ENCODE measurements at regions not wholly inside any gene's neighbourhood (a gene's known extent, or its start where the extent isn't known, plus 50 kb on each side); places are given as distances from the start of the nearest gene placed in this dataset.

DNA sequence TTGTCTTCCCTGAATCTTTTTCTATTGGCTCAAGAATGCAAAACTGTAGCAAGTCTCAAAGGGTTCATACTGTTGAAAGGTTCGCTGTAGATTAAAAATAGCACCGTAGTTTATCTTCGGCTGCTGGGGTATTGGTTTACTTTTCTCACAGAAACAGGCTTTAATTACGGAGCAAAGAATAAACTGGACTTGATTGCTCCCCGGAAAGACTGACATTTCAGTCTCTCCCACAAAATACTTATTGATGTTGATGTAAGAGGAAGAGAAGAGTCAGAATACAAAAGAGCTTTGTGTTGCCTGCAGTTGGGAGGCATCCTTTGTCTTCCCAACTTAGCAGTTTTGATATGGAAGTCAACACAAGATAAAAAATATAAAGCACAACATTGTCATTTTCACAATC, 183.9 kb upstream of the DMAC1 start:
- Histone ChIP-seq H3K27ac (ENCODE audit: low read depth in 1 of 3, low read length in 2 of 3) (no peak overlapping the region), H3K9me3 (ENCODE audit: control insufficient read depth in 2 of 2, insufficient read depth in 1 of 2, low read depth in 1 of 2, low read length in 1 of 2) (no peaks in the 10 kb centered on the region), H3K36me3 (ENCODE audit: control insufficient read depth in 3 of 3, insufficient read depth in 2 of 3, low read depth in 1 of 3, low read length in 3 of 3) (no peaks in the 10 kb centered on the region), H3K27me3 (ENCODE audit: control insufficient read depth in 3 of 3, insufficient read depth in 3 of 3, low read length in 3 of 3) (no peaks in the 10 kb centered on the region), H3K4me3 (ENCODE audit: low read depth in 1 of 3, low read length in 3 of 3) (no peak overlapping the region), H3K4me1 (ENCODE audit: control insufficient read depth in 3 of 3, insufficient read depth in 2 of 3, low read depth in 1 of 3, low read length in 2 of 3) (no peaks in the 10 kb centered on the region)
- FAIRE-seq (no peak), DNase-seq (no peak)
- 11 to 43% (median 37%) methylated on average over 5 of the region's 5 CpGs for WGBS, 3 donors

DNA sequence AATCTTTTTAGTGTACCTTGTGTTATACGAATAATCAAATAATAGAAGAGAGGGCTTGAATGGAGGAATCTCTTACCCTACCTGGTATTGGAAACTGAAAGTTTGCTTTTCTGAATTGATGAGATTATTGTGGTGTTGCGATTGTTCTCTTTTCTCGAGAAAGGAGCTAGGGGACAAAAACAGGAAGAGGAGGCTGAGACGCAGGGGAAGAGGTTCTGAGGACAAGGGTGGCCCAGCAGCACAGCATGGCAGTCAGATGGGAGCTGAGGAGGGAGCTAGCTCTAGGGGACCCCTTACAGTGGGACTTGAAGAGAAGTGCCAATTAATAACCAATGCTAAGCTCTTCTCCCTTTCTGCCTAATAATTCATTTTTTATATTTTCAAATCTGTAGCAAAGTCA, 183.3 kb upstream of the DMAC1 start:
- H3K9me3 ChIP-seq (ENCODE audit: control insufficient read depth in 2 of 2, insufficient read depth in 1 of 2, low read depth in 1 of 2, low read length in 1 of 2), result no peaks in the 10 kb centered on the region
- H3K27me3 ChIP-seq (ENCODE audit: control insufficient read depth in 3 of 3, insufficient read depth in 3 of 3, low read length in 3 of 3), result no peaks in the 10 kb centered on the region
- 51 to 74% (median 69%) methylated on average over 4 of the region's 4 CpGs for WGBS, 3 donors
- DNase-seq, result no peak
- no peak overlapping the region for H3K27ac ChIP-seq (ENCODE audit: low read depth in 1 of 3, low read length in 2 of 3)
- no peaks in the 10 kb centered on the region for H3K4me1 ChIP-seq (ENCODE audit: control insufficient read depth in 3 of 3, insufficient read depth in 2 of 3, low read depth in 1 of 3, low read length in 2 of 3)
- no peaks in the 10 kb centered on the region for H3K36me3 ChIP-seq (ENCODE audit: control insufficient read depth in 3 of 3, insufficient read depth in 2 of 3, low read depth in 1 of 3, low read length in 3 of 3)
- FAIRE-seq, result no peak
- no peak overlapping the region for H3K4me3 ChIP-seq (ENCODE audit: low read depth in 1 of 3, low read length in 3 of 3)

DNA sequence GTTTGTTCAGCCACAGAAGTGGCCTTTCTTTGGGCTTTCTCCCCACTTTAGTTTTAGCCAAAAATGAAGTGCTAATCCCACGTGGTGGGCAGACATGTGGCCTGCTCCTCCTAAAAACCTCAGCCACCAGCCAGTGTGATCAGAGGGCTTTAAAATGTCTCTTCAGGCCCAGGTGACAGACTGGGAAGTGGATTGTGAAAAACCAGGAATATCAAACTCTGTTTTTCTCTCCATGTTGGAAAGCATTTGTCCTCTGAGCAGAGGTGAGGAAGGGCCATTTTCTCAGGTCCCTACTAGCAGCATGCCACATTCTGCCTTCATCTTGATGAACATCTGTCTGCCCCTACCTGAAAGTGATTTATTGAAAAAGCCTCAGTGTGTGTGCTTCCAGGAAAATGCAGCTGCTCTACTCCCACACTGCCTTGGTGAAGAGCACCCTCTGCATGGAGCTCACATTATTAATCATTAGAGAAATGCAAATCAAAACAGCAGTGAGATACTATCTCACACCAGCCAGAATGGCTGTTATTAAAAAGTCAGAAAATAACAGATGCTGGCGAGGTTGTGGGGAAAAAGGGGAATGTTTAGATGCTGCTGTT, 181.2 kb upstream of the DMAC1 start:
- FAIRE-seq (no peak), DNase-seq (no peak)
- no peaks in the 10 kb centered on the region for H3K9me3 ChIP-seq (ENCODE audit: control insufficient read depth in 2 of 2, insufficient read depth in 1 of 2, low read depth in 1 of 2, low read length in 1 of 2)
- H3K27ac ChIP-seq (ENCODE audit: low read depth in 1 of 3, low read length in 2 of 3), result no peak overlapping the region
- H3K27me3 ChIP-seq (ENCODE audit: control insufficient read depth in 3 of 3, insufficient read depth in 3 of 3, low read length in 3 of 3), result no peaks in the 10 kb centered on the region
- 75 to 84% (median 83%) methylated on average over 2 of the region's 2 CpGs for WGBS, 3 donors
- no peaks in the 10 kb centered on the region for H3K36me3 ChIP-seq (ENCODE audit: control insufficient read depth in 3 of 3, insufficient read depth in 2 of 3, low read depth in 1 of 3, low read length in 3 of 3)
- no peak overlapping the region for H3K4me3 ChIP-seq (ENCODE audit: low read depth in 1 of 3, low read length in 3 of 3)
- H3K4me1 ChIP-seq (ENCODE audit: control insufficient read depth in 3 of 3, insufficient read depth in 2 of 3, low read depth in 1 of 3, low read length in 2 of 3), result no peaks in the 10 kb centered on the region

DNA sequence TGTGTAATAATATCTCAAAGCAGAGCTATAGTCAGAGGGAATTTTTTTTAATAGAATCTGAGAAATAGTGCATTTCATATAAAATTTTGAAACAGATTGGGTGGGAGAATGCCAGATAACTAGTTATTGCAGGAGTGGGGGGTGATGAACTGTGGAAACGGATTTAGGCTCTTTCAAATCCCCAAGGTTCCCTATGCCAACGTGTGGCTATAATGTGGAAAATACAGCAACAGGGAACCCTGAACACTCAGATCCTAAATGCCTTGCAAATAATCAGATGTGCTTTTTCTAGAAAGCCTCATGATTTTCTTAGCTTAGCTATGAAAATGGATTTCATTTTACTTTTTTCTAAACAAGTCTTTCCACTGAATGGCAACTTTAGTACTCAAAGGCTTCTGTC, 180.5 kb upstream of the DMAC1 start:
- H3K4me3 ChIP-seq (ENCODE audit: low read depth in 1 of 3, low read length in 3 of 3), result no peak overlapping the region
- H3K4me1 ChIP-seq (ENCODE audit: control insufficient read depth in 3 of 3, insufficient read depth in 2 of 3, low read depth in 1 of 3, low read length in 2 of 3), result peaks cover 0 to under 1% (median 0%) of the 10 kb centered on the region in 3 donors
- no peak overlapping the region for H3K27ac ChIP-seq (ENCODE audit: low read depth in 1 of 3, low read length in 2 of 3)
- FAIRE-seq, result no peak
- no peaks in the 10 kb centered on the region for H3K27me3 ChIP-seq (ENCODE audit: control insufficient read depth in 3 of 3, insufficient read depth in 3 of 3, low read length in 3 of 3)
- no peaks in the 10 kb centered on the region for H3K9me3 ChIP-seq (ENCODE audit: control insufficient read depth in 2 of 2, insufficient read depth in 1 of 2, low read depth in 1 of 2, low read length in 1 of 2)
- no peaks in the 10 kb centered on the region for H3K36me3 ChIP-seq (ENCODE audit: control insufficient read depth in 3 of 3, insufficient read depth in 2 of 3, low read depth in 1 of 3, low read length in 3 of 3)
- DNase-seq, result no peak
- WGBS, 3 donors, result 86 to 93% (median 90%) methylated on average over 2 of the region's 2 CpGs

DNA sequence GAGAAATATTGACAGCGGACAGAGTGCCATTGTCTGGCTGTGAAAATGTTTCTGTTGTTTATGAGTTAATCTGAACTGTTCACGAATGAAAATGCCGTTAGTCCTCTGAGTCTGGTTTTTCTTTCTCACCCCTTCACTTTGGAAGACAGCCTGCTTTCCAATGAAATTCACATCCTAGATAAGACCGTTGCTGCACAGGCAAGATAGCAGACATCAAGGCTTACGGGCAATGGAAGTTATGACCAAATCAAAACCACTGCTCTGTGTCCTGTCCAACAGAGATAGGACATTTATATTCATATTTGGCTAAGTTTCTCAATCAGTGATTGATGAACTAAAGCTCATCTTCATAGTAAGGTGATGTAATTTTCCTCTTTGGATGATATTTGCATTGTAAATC, 180.0 kb upstream of the DMAC1 start:
- peaks cover 0 to 3% (median 0%) of the 10 kb centered on the region in 3 donors for H3K4me1 ChIP-seq (ENCODE audit: control insufficient read depth in 3 of 3, insufficient read depth in 2 of 3, low read depth in 1 of 3, low read length in 2 of 3)
- FAIRE-seq (no peak), DNase-seq (no peak)
- 57 to 72% (median 58%) methylated on average over 5 of the region's 5 CpGs for WGBS, 3 donors
- no peak overlapping the region for H3K4me3 ChIP-seq (ENCODE audit: low read depth in 1 of 3, low read length in 3 of 3)
- H3K36me3 ChIP-seq (ENCODE audit: control insufficient read depth in 3 of 3, insufficient read depth in 2 of 3, low read depth in 1 of 3, low read length in 3 of 3), result no peaks in the 10 kb centered on the region
- H3K9me3 ChIP-seq (ENCODE audit: control insufficient read depth in 2 of 2, insufficient read depth in 1 of 2, low read depth in 1 of 2, low read length in 1 of 2), result no peaks in the 10 kb centered on the region
- H3K27ac ChIP-seq (ENCODE audit: low read depth in 1 of 3, low read length in 2 of 3), result no peak overlapping the region
- H3K27me3 ChIP-seq (ENCODE audit: control insufficient read depth in 3 of 3, insufficient read depth in 3 of 3, low read length in 3 of 3), result no peaks in the 10 kb centered on the region

DNA sequence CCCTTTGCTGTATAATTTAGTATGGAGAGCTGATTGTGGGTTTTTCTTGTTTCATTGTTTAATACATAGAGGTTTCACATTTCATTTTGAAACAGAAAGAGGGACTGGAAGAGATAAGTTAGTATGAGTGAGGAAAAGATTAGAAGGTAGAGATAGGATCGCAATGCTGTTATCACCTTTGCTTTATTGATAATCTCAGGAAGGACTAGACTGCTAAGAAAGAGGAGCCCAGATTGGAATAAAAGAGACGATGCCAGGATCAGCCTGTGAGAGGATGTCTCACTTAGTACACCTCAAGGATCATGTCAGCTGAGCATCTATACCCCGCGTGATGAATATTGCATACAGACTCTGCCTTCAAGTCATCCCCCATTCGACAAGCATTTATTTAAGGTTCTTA, 178.0 kb upstream of the DMAC1 start:
- WGBS, 3 donors, result 62 to 76% (median 74%) methylated on average over 5 of the region's 5 CpGs
- FAIRE-seq (no peak), DNase-seq (no peak)
- Histone ChIP-seq H3K4me3 (ENCODE audit: low read depth in 1 of 3, low read length in 3 of 3) (no peak overlapping the region), H3K36me3 (ENCODE audit: control insufficient read depth in 3 of 3, insufficient read depth in 2 of 3, low read depth in 1 of 3, low read length in 3 of 3) (no peaks in the 10 kb centered on the region), H3K27me3 (ENCODE audit: control insufficient read depth in 3 of 3, insufficient read depth in 3 of 3, low read length in 3 of 3) (no peaks in the 10 kb centered on the region), H3K27ac (ENCODE audit: low read depth in 1 of 3, low read length in 2 of 3) (no peak overlapping the region), H3K9me3 (ENCODE audit: control insufficient read depth in 2 of 2, insufficient read depth in 1 of 2, low read depth in 1 of 2, low read length in 1 of 2) (no peaks in the 10 kb centered on the region), H3K4me1 (ENCODE audit: control insufficient read depth in 3 of 3, insufficient read depth in 2 of 3, low read depth in 1 of 3, low read length in 2 of 3) (peaks cover 0 to 3% (median 0%) of the 10 kb centered on the region in 3 donors)

DNA sequence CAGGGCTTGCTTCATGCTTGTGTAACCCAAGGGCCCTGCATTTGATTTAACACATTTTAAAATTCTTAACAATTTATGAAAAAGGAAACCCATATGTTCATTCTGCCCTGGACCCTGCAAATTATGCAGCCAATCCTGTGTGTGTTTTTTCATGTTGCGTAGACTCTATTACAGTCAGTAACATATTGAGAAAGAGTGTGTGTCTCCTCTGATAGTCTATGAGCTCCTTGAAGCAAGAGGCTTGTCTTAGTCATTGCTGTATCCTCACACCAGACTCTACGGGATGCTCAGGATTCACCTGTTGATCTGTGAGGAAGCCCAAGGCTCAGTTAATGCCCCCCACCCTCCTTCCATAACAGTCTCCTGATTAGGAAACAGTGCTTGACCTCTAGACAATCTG, 177.3 kb upstream of the DMAC1 start:
- FAIRE-seq (no peak), DNase-seq (no peak)
- H3K4me1 ChIP-seq (ENCODE audit: control insufficient read depth in 3 of 3, insufficient read depth in 2 of 3, low read depth in 1 of 3, low read length in 2 of 3), result peaks cover 0 to 3% (median 0%) of the 10 kb centered on the region in 3 donors
- no peaks in the 10 kb centered on the region for H3K36me3 ChIP-seq (ENCODE audit: control insufficient read depth in 3 of 3, insufficient read depth in 2 of 3, low read depth in 1 of 3, low read length in 3 of 3)
- no peaks in the 10 kb centered on the region for H3K9me3 ChIP-seq (ENCODE audit: control insufficient read depth in 2 of 2, insufficient read depth in 1 of 2, low read depth in 1 of 2, low read length in 1 of 2)
- H3K27me3 ChIP-seq (ENCODE audit: control insufficient read depth in 3 of 3, insufficient read depth in 3 of 3, low read length in 3 of 3), result no peaks in the 10 kb centered on the region
- H3K4me3 ChIP-seq (ENCODE audit: low read depth in 1 of 3, low read length in 3 of 3), result no peak overlapping the region
- WGBS, 3 donors, result 73 to 86% (median 77%) methylated on average over 2 of the region's 2 CpGs
- no peak overlapping the region for H3K27ac ChIP-seq (ENCODE audit: low read depth in 1 of 3, low read length in 2 of 3)

DNA sequence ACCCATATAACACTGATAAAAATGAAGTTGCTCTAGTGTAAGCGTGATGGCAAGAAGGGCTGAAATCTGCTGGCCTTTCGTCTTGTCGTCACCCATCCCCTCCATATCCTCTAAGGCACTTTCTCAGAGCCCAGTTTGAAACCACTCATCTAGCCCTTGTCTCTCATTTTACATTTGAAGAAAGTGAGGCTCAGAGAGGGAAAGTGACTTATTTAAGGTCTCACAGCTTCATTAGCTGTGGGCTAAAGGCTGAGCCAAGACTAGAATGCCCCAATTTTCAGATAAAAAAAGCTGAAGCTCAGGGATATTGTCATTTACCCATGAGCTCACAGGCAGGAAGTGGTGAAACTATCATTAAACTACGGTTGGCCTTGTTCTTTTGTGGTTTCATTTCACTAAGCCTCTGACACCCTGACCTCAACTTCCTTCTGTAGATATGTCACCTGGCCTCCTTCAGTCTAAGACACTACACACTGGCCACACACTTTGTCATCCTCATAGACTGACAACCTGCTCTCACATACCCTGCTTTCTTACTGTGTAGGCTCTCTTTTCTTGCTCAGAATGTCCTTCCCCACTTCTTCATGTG, 176.7 kb upstream of the DMAC1 start:
- H3K27me3 ChIP-seq (ENCODE audit: control insufficient read depth in 3 of 3, insufficient read depth in 3 of 3, low read length in 3 of 3), result no peaks in the 10 kb centered on the region
- FAIRE-seq (no peak), DNase-seq (peak in 1 of 2 donors; percentile 76)
- H3K9me3 ChIP-seq (ENCODE audit: control insufficient read depth in 2 of 2, insufficient read depth in 1 of 2, low read depth in 1 of 2, low read length in 1 of 2), result no peaks in the 10 kb centered on the region
- WGBS, 3 donors, result 50 to 60% (median 57%) methylated on average over 4 of the region's 4 CpGs
- no peaks in the 10 kb centered on the region for H3K36me3 ChIP-seq (ENCODE audit: control insufficient read depth in 3 of 3, insufficient read depth in 2 of 3, low read depth in 1 of 3, low read length in 3 of 3)
- peak overlapping the region in 1 of 3 donors; percentile 69 for H3K27ac ChIP-seq (ENCODE audit: low read depth in 1 of 3, low read length in 2 of 3)
- peaks cover 0 to 3% (median 0%) of the 10 kb centered on the region in 3 donors for H3K4me1 ChIP-seq (ENCODE audit: control insufficient read depth in 3 of 3, insufficient read depth in 2 of 3, low read depth in 1 of 3, low read length in 2 of 3)
- H3K4me3 ChIP-seq (ENCODE audit: low read depth in 1 of 3, low read length in 3 of 3), result no peak overlapping the region

DNA sequence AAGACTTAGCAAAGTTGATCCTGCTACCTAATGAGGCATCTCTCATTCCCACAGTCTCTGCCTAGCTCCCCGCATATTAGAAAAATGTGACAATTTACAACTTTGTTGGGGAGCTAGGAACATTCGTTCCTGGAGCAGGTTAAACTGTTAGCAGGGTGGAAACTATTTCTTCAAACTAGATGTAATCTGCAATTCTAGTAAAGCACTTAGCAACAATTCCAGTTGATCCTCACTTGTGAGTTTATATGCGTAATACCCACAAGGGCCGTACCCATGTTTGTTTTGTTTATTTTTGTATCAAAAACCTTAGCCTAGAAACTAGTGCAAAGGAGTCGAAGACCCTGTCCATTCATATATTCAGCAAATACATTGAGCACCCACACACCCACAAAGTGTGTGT, 175.8 kb upstream of the DMAC1 start:
- Histone ChIP-seq H3K27ac (ENCODE audit: low read depth in 1 of 3, low read length in 2 of 3) (no peak overlapping the region), H3K9me3 (ENCODE audit: control insufficient read depth in 2 of 2, insufficient read depth in 1 of 2, low read depth in 1 of 2, low read length in 1 of 2) (no peaks in the 10 kb centered on the region), H3K27me3 (ENCODE audit: control insufficient read depth in 3 of 3, insufficient read depth in 3 of 3, low read length in 3 of 3) (no peaks in the 10 kb centered on the region), H3K36me3 (ENCODE audit: control insufficient read depth in 3 of 3, insufficient read depth in 2 of 3, low read depth in 1 of 3, low read length in 3 of 3) (no peaks in the 10 kb centered on the region), H3K4me1 (ENCODE audit: control insufficient read depth in 3 of 3, insufficient read depth in 2 of 3, low read depth in 1 of 3, low read length in 2 of 3) (peaks cover 0 to 3% (median 0%) of the 10 kb centered on the region in 3 donors), H3K4me3 (ENCODE audit: low read depth in 1 of 3, low read length in 3 of 3) (no peak overlapping the region)
- WGBS, 3 donors, result 93 to 97% (median 97%) methylated on average over 5 of the region's 5 CpGs
- FAIRE-seq (no peak), DNase-seq (no peak)
